Calu3 (cell line): ENCODE measurements at regions not wholly inside any gene's neighbourhood (a gene's known extent, or its start where the extent isn't known, plus 50 kb on each side); places are given as distances from the start of the nearest gene placed in this dataset.
"Not testable (repeated sequence)": the region's sequence is repeated elsewhere in the genome, so short reads cannot be mapped to it uniquely, and the experiment has no call there.

ENCODE experiments used
- BruUV-seq: library from RNA; stranded (reverse); fragments of 400-500 nt; replicated peaks from 2 replicates; lab custom pipeline; 2021; lab: Mats Ljungman, UMichigan
- CTCF ChIA-PET: fragments of 300-600 bp; sonication (Branson Sonifier 250); formaldehyde crosslinking; loops from one replicate; lab custom pipeline; 2022; ENCODE audit warnings: antibody characterized with exemption; lab: Charles Lee
- DNase-seq: peaks from one replicate; pipeline ENCODE4 v3.0.0; 2022
- H3K27ac Mint-ChIP-seq: one replicate; pipeline ENCODE4 v1.8.0; 2022; ENCODE audit warnings: mixed read lengths; ENCODE audit not compliant: unreplicated experiment
- H3K27me3 Mint-ChIP-seq: one replicate; pipeline ENCODE4 v1.8.0; 2022; ENCODE audit warnings: mixed read lengths; ENCODE audit not compliant: unreplicated experiment
- H3K36me3 Mint-ChIP-seq: one replicate; pipeline ENCODE4 v1.8.0; 2022; ENCODE audit warnings: mild to moderate bottlenecking, moderate library complexity, mixed read lengths; ENCODE audit not compliant: insufficient read depth, unreplicated experiment
- H3K4me1 Mint-ChIP-seq: one replicate; pipeline ENCODE4 v1.8.0; 2022; ENCODE audit warnings: mild to moderate bottlenecking, low read depth, mixed read lengths; ENCODE audit not compliant: unreplicated experiment
- H3K4me3 Mint-ChIP-seq: one replicate; pipeline ENCODE4 v1.8.0; 2022; ENCODE audit warnings: mild to moderate bottlenecking, low read depth, moderate library complexity, mixed read lengths; ENCODE audit not compliant: unreplicated experiment
- H3K9me3 Mint-ChIP-seq: one replicate; pipeline ENCODE4 v1.8.0; 2022; ENCODE audit warnings: low read depth, mixed read lengths; ENCODE audit not compliant: unreplicated experiment
- intact Hi-C: fragments of 100-400 bp; cut with micrococcal nuclease; formaldehyde crosslinking; loops from one replicate; pipeline ENCODE4 v1.10.0; 2022; ENCODE audit not compliant: unreplicated experiment
- TF ChIP-seq, protein P1 (sequence below): fragments of 200-600 bp; IDR thresholded peaks from one replicate; pipeline ENCODE4 v1.8.0; 2022; ENCODE audit warnings: antibody characterized with exemption; ENCODE audit not compliant: unreplicated experiment

DNA sequence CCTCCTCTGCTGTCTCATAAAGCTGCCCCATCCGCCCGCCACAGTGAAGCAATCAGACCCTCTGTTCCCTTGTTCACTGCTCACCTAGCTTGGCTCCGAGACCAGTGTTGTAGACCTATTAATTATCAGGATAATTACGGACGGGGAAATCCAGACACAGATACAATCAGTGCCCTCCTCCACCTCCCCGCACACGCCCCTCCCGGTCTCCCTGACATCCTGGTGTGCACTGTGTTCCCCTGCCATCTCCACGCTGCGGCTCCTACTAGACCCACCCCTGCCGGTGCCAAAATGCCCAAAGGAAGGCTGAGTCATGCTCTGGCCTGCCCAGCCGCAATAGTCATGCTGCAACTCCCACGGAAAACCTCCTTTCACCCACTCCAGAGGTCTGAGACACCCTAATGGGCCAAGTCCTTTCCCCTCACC, 277.3 kb upstream of the TLE3 start:
- H3K27ac Mint-ChIP-seq: no peak overlapping the region
- H3K9me3 Mint-ChIP-seq: no peaks in the 10 kb centered on the region

DNA sequence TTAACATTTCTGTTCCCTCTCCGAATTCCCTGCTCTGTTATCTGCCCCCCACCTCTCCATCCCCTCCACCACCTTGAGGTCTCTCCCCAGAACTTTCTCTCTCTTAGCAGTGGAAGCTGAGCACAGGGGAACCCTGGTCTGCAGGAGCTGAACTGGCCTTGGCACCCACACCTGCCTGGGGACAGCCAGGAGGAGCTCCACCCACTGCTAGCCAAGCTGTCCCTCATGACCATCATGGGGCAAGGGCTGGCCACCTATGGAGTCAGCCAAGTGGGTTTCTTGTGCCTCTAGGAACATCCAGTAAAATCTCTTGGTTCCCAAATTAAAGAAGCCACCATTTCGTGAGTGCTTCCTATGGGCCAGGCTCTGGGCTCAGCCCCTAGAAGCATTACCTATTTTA, 276.4 kb upstream of the TLE3 start:
- Mint-ChIP-seq H3K27ac (no peak overlapping the region), H3K4me3 (no peak overlapping the region), H3K36me3 (no peaks in the 10 kb centered on the region), H3K4me1 (peaks cover 31% of the 10 kb centered on the region), H3K9me3 (no peaks in the 10 kb centered on the region), H3K27me3 (peaks cover 55% of the 10 kb centered on the region)
- no peak for DNase-seq
- CTCF ChIA-PET: no interaction called here
- intact Hi-C loops: no loop called here
- BruUV-seq: no TSS peak
- TF ChIP-seq, protein P1, sequence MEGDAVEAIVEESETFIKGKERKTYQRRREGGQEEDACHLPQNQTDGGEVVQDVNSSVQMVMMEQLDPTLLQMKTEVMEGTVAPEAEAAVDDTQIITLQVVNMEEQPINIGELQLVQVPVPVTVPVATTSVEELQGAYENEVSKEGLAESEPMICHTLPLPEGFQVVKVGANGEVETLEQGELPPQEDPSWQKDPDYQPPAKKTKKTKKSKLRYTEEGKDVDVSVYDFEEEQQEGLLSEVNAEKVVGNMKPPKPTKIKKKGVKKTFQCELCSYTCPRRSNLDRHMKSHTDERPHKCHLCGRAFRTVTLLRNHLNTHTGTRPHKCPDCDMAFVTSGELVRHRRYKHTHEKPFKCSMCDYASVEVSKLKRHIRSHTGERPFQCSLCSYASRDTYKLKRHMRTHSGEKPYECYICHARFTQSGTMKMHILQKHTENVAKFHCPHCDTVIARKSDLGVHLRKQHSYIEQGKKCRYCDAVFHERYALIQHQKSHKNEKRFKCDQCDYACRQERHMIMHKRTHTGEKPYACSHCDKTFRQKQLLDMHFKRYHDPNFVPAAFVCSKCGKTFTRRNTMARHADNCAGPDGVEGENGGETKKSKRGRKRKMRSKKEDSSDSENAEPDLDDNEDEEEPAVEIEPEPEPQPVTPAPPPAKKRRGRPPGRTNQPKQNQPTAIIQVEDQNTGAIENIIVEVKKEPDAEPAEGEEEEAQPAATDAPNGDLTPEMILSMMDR: no peak

More for the DNA sequence above, 277.3 kb upstream of the TLE3 start:
- peaks cover 31% of the 10 kb centered on the region for H3K4me1 Mint-ChIP-seq
- no peaks in the 10 kb centered on the region for H3K36me3 Mint-ChIP-seq
- CTCF ChIA-PET: interaction anchor here (0.6 to 0.8 kb wide), 2 partner anchors 262 to 534 kb away, joined by 3 read pairs; no protein-coding TSS in a partner anchor
- BruUV-seq: no TSS peak
- intact Hi-C loops: no loop called here
- no peak overlapping the region for H3K4me3 Mint-ChIP-seq
- TF ChIP-seq, protein P1: no peak
- DNase-seq: peak; percentile 34
- peaks cover 46% of the 10 kb centered on the region for H3K27me3 Mint-ChIP-seq

DNA sequence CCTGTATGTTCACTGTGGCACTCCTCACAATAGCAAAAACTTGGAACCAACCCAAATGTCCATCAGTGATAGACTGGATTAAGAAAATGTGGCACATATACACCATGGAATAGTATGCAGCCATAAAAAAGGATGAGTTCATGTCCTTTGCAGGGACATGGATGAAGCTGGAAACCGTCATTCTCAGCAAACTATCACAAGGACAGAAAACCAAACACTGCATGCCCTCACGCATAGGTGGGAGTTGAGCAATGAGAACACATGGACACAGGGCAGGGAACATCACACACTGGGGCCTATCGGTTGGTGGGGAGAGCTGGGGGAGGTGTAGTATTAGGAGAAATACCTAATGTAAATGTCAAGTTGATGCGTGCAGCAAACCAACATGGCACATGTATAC, 275.7 kb upstream of the TLE3 start:
- H3K36me3 Mint-ChIP-seq, BruUV-seq, H3K4me3 Mint-ChIP-seq, DNase-seq, H3K9me3 Mint-ChIP-seq, intact Hi-C loops, H3K27ac Mint-ChIP-seq, CTCF ChIA-PET: not testable (repeated sequence)
- Mint-ChIP-seq H3K4me1 (peaks cover 31% of the 10 kb centered on the region), H3K27me3 (peaks cover 62% of the 10 kb centered on the region)

DNA sequence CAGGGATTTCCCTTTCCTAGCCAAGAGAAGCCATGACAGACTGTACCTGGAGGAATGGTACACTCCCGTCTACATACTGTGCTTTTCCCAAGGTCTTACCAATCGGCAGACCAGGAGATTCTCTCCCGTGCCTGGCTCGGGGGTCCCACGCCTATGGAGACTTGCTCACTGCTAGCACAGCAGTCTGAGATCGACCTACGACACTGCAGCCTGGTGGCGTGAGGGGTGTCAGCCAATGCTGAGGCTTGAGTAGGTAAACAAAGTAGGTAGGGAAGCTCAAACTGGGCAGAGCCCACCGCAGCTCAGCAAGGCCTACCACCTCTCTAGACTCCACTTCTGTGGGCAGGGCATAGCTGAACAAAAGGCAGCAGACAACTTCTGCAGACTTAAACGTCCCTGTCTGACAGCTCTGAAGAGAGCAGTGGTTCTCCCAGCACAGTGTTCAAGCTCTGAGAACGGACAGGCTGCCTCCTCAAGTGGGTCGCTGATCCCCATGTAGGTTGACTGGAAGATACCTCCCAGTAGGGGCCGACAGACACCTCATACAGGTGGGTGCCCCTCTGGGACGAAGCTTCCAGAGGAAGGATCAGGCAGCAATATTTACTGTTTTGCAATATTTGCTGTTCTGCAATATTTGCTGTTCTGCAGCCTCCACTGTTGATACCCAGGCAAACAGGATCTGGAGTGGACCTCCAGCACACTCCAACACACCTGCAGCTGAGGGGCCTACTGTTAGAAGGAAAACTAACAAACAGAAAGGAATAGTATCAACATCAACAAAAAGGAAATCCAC, 270.4 kb upstream of the TLE3 start:
- H3K4me1 Mint-ChIP-seq, H3K4me3 Mint-ChIP-seq, BruUV-seq, H3K27ac Mint-ChIP-seq, H3K9me3 Mint-ChIP-seq, DNase-seq, H3K36me3 Mint-ChIP-seq: not testable (repeated sequence)
- CTCF ChIA-PET: interaction anchor here (0.6 kb wide), 1 partner anchor 887 kb away, joined by 5 read pairs; no protein-coding TSS in a partner anchor
- intact Hi-C loops: loop anchor here (10.0 kb wide), 1 partner anchor 793 kb away; no protein-coding TSS in a partner anchor
- H3K27me3 Mint-ChIP-seq: peaks cover 59% of the 10 kb centered on the region

DNA sequence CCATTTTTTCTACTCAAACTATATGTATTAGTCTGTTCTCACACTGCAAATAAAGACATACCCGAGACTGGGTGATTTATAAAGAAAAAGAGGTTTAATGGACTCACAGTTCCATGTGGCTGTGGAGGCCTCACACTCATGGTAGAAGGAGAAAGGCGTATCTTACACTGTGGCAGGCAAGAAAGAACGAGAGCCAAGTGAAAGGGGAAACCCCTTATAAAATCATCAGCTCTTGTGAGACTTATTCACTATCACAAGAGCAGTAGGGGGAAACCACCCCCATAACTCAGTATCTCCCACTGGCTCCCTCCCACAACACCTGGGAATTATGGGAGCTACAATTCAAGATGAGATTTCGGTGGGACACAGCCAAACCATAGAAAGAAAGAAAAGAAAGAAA, 266.3 kb upstream of the TLE3 start:
- not testable (repeated sequence) for H3K36me3 Mint-ChIP-seq, H3K9me3 Mint-ChIP-seq, H3K27ac Mint-ChIP-seq, H3K4me3 Mint-ChIP-seq, BruUV-seq, DNase-seq, H3K4me1 Mint-ChIP-seq
- intact Hi-C loops: loop anchor here (5.0 to 10.0 kb wide), 3 partner anchors 262 to 887 kb away; no protein-coding TSS in a partner anchor
- CTCF ChIA-PET: interaction anchor here (0.6 to 1.0 kb wide), 4 partner anchors 13 to 460 kb away, joined by 3 to 9 read pairs (median 6); no protein-coding TSS in a partner anchor
- peaks cover 39% of the 10 kb centered on the region for H3K27me3 Mint-ChIP-seq
